ENCODE measurements at regions not wholly inside any gene's neighbourhood (a gene's known extent, or its start where the extent isn't known, plus 50 kb on each side); places are given as distances from the start of the nearest gene placed in this dataset.

DNA sequence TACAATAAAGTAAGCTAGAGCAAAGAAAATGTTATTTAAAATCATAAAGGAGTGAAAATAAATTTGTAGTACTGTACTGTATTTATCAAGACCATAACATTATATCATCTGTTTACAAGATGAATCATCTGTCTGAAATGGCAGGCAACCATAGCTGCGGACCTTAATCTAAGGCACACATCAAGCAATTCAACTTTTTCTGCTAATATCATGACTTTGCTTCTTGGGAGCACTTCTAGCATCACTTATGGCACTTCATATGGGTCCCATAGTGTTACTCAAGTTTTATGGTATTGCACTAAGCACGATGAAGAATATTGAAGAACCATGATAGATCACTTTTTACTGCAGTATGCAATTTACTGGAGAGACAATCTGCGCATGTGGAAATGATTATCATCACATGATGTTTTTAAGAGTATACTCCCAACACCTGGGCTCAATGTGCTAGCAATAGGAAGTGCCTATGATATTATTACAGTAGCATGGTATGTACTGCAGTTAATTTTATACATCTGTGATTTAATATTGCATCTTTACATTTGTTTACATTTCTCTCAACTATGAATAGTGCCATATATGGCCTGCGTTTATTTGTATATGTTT, 137.7 kb upstream of the NECTIN3 start (continued):
- no peak for TF ChIP-seq ZNF318 (IDR thresholded peaks at IDR 0.05; ENCODE audit: borderline replicate concordance in 1 of 2, low read depth in 1 of 2)
- TF ChIP-seq RERE (CRISPR knock-in tag; IDR thresholded peaks at IDR 0.05; ENCODE audit: borderline replicate concordance): no peak
- TF ChIP-seq BMI1 (IDR thresholded peaks at IDR 0.05; ENCODE audit: low read length): no peak
- no peak for TF ChIP-seq TBL1XR1 (IDR thresholded peaks at IDR 0.05; ENCODE audit: low read length in 2 of 2)

Measured in K562 (cell line).